NCI-H2107 treated with DMSO at 0.1 percent for 48 hours (cell line): ENCODE measurements at regions not wholly inside any gene's neighbourhood (a gene's known extent, or its start where the extent isn't known, plus 50 kb on each side); places are given as distances from the start of the nearest gene placed in this dataset.

Experiments used
- DNase-seq: peaks from one replicate; lab custom pipeline; 2025; ENCODE audit not compliant: unreplicated experiment; lab: John Stamatoyannopoulos, UW

DNA sequence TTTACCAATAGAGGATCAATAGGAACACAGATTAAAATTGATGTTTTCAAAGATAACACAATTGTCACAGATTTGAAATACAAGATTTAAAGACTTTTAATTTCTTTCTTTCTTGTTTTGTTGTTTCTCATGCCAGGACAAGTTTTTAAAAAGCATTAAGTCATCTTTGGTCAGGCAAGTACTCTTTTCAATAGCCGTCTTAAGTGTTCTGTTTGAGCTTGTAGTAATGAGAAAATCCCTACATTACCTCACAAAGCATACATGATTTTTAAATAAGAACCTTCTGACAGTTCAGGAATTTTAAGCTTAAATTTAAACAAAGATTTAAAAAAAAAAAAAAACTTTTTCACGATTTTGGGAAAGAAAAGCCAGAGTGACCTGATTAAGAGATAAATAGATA lies 216.3 kb upstream of the PRR20A start:
- DNase-seq = no peak

DNA sequence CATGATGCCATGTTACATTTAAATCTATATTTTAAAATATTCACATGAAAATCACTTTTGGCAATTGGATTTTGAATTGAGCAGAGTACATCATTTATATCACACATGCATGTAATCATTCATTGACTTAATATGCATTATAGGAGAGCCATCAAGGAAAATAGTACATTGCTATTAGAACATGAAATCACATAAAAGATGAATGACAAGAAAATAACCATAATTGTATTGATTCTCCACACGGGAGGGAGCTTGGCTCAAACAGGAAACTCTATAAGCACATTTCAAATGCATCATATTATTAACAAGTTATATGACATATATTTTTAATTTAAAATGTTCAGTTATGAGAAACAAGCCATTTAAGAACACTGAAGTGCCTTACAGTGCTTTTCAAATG lies 208.6 kb upstream of the PRR20A start:
- no peak for DNase-seq

DNA sequence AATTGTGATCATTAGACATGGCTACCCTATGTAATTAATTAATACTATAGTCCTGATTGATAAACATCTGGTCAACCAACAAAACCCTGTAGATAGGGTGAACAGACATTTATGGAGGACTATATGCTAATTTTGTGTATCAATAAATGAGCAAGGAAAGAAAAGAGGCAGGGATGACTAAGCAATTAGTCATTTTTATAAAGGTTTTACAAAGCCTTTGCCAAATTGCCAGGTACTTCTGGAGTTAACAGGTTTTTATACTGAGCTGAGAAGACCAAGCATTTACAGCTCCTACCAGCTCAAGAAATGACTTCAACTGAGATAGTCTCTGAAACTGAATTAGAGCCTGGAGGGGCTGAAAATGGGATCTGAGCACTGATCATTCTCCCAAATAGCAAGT lies 186.8 kb upstream of the PRR20A start:
- no peak for DNase-seq

DNA sequence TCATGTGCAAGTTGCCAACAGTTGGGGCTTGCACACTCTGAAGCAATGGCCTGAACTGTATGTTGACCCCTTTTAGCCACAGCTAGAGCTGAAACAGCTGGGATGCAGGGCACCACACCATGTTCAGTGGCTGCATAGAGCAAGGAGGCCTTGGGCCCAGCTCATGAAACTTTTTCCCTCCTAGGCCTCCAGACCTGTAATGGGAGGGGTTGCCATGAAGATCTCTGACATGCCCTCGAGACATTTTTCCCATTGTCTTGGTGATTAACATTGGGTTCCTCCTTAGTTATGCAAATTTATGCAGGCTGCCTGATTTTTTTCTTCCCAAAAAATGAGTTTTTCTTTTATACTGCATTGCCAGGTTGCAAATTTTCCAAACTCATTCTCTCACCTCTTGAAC lies 165.1 kb upstream of the PRR20A start:
- DNase-seq = no peak

- DNase-seq = no peak
These were observed 159.9 kb upstream of the PRR20A start for GRCh38 chr13:56980856-56981255.

- no peak for DNase-seq
These were observed 154.6 kb upstream of the PRR20A start for GRCh38 chr13:56986121-56986520.

DNA sequence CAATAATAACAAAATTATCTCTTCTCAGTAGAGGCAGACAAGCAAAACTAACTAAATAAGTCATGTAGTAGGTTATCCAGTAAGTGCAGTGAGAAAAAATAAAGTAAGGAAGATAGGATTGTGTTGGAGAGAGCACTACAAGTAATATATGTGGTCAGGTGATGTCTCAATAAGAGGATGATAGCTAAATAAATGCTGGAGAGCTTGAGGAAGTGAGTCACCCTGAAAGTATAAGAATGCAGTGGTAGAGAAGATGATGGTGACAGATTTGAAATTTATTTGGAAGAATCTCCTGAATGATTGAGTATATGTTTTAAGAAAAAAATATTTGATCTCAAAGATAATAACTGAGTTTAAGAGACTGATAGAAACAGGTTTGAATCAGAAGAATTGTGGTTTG lies 152.2 kb upstream of the PRR20A start:
- DNase-seq = no peak

- no peak for DNase-seq
These were observed 137.0 kb upstream of the PRR20A start for GRCh38 chr13:57003682-57004081.

- no peak for DNase-seq
These were observed 123.4 kb upstream of the PRR20A start for GRCh38 chr13:57017357-57017756.

DNA sequence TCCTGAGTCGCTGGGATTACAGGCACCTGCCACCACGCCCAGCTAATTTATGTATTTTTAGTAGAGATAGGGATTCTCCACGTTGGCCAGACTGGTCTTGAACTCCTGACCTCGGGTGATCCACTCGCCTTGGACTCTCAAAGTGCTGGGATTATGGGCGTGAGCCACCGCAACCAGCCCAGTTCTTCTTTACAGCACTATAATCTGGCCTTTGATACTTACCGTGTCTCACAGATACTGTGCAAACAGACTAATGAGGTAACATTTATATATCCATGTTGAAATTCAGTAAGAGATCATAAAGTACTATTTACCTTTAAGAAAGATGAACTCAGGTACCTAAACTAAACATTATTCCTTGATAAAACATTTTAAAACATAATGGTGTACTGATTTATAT lies 121.8 kb upstream of the PRR20A start:
- no peak for DNase-seq

DNA sequence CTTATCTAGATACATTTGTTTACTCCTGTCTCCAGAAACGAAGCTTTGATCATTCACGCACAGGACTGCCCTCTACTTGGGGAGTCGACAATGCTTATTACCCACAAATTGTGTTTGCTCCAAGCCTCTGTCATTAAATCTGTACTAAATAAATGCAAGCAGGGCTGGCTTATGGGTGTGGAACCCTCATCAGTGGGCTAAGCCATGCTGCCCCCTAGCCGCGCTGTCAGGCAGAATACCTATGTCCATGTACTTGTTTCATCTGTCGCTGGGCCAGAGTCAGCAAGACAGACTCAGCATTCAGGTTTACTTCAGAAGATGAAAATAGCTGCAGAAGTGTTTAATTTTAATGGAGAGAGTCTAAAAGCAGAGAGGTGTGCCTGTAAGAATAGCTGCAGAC lies 110.0 kb upstream of the PRR20A start:
- no peak for DNase-seq

DNA sequence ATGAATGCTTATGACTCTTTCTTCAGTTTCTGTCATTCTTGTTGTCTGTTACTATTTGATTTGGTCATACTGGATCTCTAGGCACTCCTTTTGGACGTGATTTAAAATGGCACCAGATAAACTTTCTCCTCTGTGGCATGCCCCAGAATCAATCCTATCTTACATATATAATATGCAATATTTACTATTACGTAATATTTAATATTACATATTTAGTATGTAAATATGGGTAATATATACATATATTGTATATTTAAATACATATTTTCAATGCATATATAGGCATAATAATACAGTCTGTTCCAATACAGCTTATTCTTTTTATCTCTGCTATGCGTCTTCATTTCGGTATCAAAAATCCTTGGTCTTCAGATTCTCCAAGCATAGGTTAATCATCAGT lies 104.4 kb upstream of the PRR20A start:
- no peak for DNase-seq

- no peak for DNase-seq
These were observed 95.8 kb upstream of the PRR20A start for GRCh38 chr13:57044910-57045309.

DNA sequence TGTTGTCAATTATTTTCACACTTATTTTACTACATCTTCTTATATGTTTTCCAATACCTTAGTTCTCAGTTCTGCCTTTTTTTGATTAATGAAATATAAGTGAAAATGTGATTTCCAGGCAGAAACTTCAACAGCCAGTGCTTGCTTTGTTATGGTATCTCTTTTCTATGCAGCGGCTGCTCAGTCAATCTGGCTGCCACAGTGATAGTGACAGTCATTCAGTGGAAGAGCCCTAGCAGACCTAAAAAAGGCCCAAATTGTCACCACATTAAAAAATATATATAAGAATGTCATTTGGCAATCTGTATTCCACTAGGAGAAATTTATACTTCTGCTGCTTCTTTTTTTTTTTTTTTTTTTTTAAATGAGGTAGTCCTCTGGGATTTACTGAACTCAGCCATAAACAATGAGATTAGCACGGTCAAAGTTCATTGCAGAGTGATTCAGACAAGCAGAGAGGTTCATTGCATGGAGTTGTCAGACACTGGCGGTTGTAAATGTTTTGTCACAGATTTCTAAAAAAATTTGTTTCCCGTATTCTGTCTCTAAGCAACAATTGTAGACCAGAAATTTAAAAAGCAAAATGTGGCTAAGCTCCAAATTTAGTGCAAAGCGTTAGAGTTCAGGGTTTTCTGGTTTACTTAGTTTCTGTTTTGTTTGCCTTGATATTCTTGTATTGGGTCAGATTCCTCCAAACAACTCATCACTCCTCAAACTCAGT lies 94.7 kb upstream of the PRR20A start:
- no peak for DNase-seq

GRCh38 chr13:57056601-57057180 lies 84.0 kb upstream of the PRR20A start:
- DNase-seq = no peak

GRCh38 chr13:57063007-57063406 lies 77.7 kb upstream of the PRR20A start:
- DNase-seq = no peak

DNA sequence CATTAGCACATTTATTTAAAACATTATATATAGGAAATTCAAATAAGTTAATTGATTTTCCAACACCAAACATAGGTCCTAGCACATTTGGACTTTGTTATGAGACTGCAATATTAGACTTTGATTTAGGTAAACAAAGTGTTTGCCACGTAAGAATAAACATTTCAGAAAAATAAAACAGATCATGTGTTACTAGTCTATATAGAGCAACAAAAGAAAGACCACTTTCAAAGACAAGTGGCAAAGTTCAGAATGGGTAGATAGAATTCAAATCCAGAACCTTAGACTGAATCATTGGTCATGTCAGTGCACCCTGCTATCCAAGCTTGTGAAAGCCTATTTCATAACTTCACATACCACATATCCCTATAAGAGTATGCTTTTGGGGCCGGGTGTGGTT lies 66.7 kb upstream of the PRR20A start:
- no peak for DNase-seq

DNA sequence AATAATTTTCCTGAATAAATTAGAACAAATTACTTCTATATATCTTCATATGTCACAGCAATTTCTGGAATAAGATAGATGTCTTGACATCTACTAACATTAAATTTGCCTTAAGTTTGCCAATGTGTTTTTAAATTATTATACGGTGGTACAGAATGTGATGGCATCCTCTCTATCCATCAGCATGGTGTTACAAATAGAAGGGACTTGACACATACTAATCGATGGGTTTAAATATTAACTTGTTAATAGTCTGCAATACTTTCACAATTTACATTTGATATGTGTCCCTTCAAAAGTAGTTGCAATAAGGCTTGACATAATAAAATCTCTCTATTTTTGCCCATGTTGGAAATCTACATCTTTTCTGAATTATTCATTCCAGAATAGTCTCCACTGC lies 65.1 kb upstream of the PRR20A start:
- no peak for DNase-seq

GRCh38 chr13:57087006-57087405 lies 53.7 kb upstream of the PRR20A start:
- DNase-seq = no peak
